Uterus (tissue), 2 donors: ENCODE measurements at regions not wholly inside any gene's neighbourhood (a gene's known extent, or its start where the extent isn't known, plus 50 kb on each side); places are given as distances from the start of the nearest gene placed in this dataset.

ENCODE experiments used
- POLR2A ChIP-seq, 2 donors: fragments of 450-650 bp; IDR thresholded peaks; one replicate each; pipeline ENCODE4 v1.6.1; 2016; ENCODE audit warnings: antibody characterized with exemption in 2 of 2, mild to moderate bottlenecking in 1 of 2, moderate library complexity in 1 of 2
- TF ChIP-seq, protein P1 (sequence below), 4 experiments: fragments of 200-600 bp in 2 of 4; fragments of 450-650 bp in 2 of 4; sonication (generic) in 2 of 4; IDR thresholded peaks; one replicate each; pipeline ENCODE4 v1.5.1; 2016 to 2019; ENCODE audit warnings: antibody characterized with exemption in 4 of 4, mild to moderate bottlenecking in 2 of 4, moderate library complexity in 1 of 4

DNA sequence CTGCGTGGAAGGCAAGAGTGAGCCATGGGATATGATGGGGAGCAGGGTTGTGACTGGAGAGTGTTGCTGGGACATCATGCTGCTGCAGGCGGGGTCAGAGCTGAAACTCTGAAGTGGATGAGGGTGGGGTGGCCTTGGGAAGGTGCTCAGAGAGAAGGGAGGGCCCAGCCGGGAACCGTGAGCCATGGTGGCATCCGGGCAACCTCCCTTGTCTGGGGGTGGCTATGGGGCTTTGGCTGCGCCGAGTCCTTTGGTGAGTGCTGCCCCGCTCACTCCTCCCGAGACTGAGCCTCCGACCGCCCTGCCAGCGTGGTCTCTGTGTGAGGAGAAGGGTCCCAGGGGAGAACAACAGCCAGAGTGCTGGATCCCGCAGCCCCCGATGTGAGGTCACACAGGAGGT, 632.0 kb downstream of the BRD1 start:
- TF ChIP-seq, protein P1, sequence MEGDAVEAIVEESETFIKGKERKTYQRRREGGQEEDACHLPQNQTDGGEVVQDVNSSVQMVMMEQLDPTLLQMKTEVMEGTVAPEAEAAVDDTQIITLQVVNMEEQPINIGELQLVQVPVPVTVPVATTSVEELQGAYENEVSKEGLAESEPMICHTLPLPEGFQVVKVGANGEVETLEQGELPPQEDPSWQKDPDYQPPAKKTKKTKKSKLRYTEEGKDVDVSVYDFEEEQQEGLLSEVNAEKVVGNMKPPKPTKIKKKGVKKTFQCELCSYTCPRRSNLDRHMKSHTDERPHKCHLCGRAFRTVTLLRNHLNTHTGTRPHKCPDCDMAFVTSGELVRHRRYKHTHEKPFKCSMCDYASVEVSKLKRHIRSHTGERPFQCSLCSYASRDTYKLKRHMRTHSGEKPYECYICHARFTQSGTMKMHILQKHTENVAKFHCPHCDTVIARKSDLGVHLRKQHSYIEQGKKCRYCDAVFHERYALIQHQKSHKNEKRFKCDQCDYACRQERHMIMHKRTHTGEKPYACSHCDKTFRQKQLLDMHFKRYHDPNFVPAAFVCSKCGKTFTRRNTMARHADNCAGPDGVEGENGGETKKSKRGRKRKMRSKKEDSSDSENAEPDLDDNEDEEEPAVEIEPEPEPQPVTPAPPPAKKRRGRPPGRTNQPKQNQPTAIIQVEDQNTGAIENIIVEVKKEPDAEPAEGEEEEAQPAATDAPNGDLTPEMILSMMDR (IDR thresholded peaks at IDR 0.05), result no peak
- TF ChIP-seq POLR2A (IDR thresholded peaks at IDR 0.05), result no peak
